Right lobe of liver (tissue), 6 donors: ENCODE measurements at regions not wholly inside any gene's neighbourhood (a gene's known extent, or its start where the extent isn't known, plus 50 kb on each side); places are given as distances from the start of the nearest gene placed in this dataset.

ENCODE experiments used
- ATAC-seq, 4 donors: fragments of 200-7000 bp; cut with Tn5 transposase; one replicate each; pipeline ENCODE4 v1.9.1; 2020; ENCODE audit warnings: mild to moderate bottlenecking in 4 of 4, moderate library complexity in 4 of 4
- DNase-seq, 3 donors: peaks; one replicate each; pipeline ENCODE4 v3.0.0-alpha.2; 2020
- H3K27ac ChIP-seq, 3 donors: fragments of 200-600 bp; one replicate each; pipeline ENCODE4 v1.8.0; 2022
- H3K27me3 ChIP-seq, 2 donors: fragments of 200-600 bp; one replicate each; pipeline ENCODE4 v1.8.0; 2022
- H3K36me3 ChIP-seq, 4 donors: fragments of 200-600 bp; sonication (generic) in 1 of 4; one replicate each; pipeline versions ENCODE4 v1.5.1 to v1.8.0; 2017 to 2022; ENCODE audit warnings: control low read depth in 1 of 4
- H3K4me1 ChIP-seq, 4 donors: fragments of 200-600 bp; sonication (generic) in 1 of 4; one replicate each; pipeline versions ENCODE4 v1.5.1 to v1.8.0; 2017 to 2022; ENCODE audit warnings: control low read depth in 1 of 4
- H3K4me3 ChIP-seq, 3 donors: fragments of 200-600 bp; one replicate each; pipeline ENCODE4 v1.8.0; 2022
- H3K9me3 ChIP-seq, 4 donors: fragments of 200-600 bp; sonication (generic) in 1 of 4; one replicate each; pipeline versions ENCODE4 v1.5.1 to v1.8.0; 2017 to 2022; ENCODE audit warnings: control low read depth in 1 of 4
- CTCF ChIP-seq, 4 donors: fragments of 200-600 bp in 3 of 4; fragments of 450-650 bp in 1 of 4; IDR thresholded peaks; one replicate each; pipeline versions ENCODE4 v1.5.1 to v1.8.0; 2016 to 2022; ENCODE audit warnings: antibody characterized with exemption in 4 of 4, mild to moderate bottlenecking in 2 of 4
- POLR2A ChIP-seq: fragments of 450-650 bp; IDR thresholded peaks from one replicate; pipeline ENCODE4 v1.6.1; 2017; ENCODE audit warnings: antibody characterized with exemption, mild to moderate bottlenecking
- WGBS: methylation state at CpG from one replicate; pipeline ENCODE4 v1.1.6; 2018; ENCODE audit warnings: low coverage, low lambda C conversion rate; ENCODE audit not compliant: insufficient coverage; ENCODE audit errors: missing lambda C conversion rate; 5-methylcytosine and 5-hydroxymethylcytosine counted together
- intact Hi-C, 2 donors: fragments of 100-400 bp; cut with DNase I; formaldehyde crosslinking; loops; one replicate each; pipeline versions ENCODE4 v1.11.2 to v1.14.1; 2022
- donor health status: DM: no; HTN: yes; CAD: no.
- donor health status: DM: no; HTN: no; CAD: no.
- donor health status: DM: no; HTN: no; CAD: no.
- donor health status: DM: no; HTN: yes; CAD: no.
- donor health status: DM: no; HTN: yes; CAD: no.

- no peak overlapping the region for H3K27ac ChIP-seq
- no peaks in the 10 kb centered on the region for H3K9me3 ChIP-seq
- peak in 1 of 3 donors; percentile 17 for DNase-seq
- no peaks in the 10 kb centered on the region for H3K36me3 ChIP-seq
- peak in 3 of 4 donors; percentile 13 to 48 (median 29) for ATAC-seq
- TF ChIP-seq CTCF (IDR thresholded peaks at IDR 0.05) (no peak), POLR2A (no peak)
- 34% methylated on average over 8 of the region's 24 CpGs for WGBS
- no peak overlapping the region for H3K4me3 ChIP-seq
- no peaks in the 10 kb centered on the region for H3K4me1 ChIP-seq
- intact Hi-C loops, result no loop called here
- no peaks in the 10 kb centered on the region for H3K27me3 ChIP-seq
These were observed 69.1 kb upstream of the GALNT9 start for GRCh38 chr12:132398386-132398991.

- no peaks in the 10 kb centered on the region for H3K9me3 ChIP-seq
- no peaks in the 10 kb centered on the region for H3K4me1 ChIP-seq
- no peaks in the 10 kb centered on the region for H3K36me3 ChIP-seq
- H3K4me3 ChIP-seq, result no peak overlapping the region
- ATAC-seq (no peak), DNase-seq (peak in 1 of 3 donors; percentile 13)
- intact Hi-C loops, result no loop called here
- H3K27me3 ChIP-seq, result no peaks in the 10 kb centered on the region
- WGBS, result 43% methylated on average over 6 of the region's 14 CpGs
- TF ChIP-seq POLR2A, result no peak
- TF ChIP-seq CTCF (IDR thresholded peaks at IDR 0.05), result no peak
- H3K27ac ChIP-seq, result no peak overlapping the region
These were observed 68.6 kb upstream of the GALNT9 start for GRCh38 chr12:132397934-132398385.

GRCh38 chr12:132397152-132397933 is 68.0 kb upstream of the GALNT9 start:
- Histone ChIP-seq H3K27ac (no peak overlapping the region), H3K27me3 (no peaks in the 10 kb centered on the region), H3K4me1 (no peaks in the 10 kb centered on the region), H3K36me3 (no peaks in the 10 kb centered on the region), H3K9me3 (no peaks in the 10 kb centered on the region), H3K4me3 (no peak overlapping the region)
- 29% methylated on average over 31 of the region's 39 CpGs for WGBS
- no peak for TF ChIP-seq POLR2A
- no peak for TF ChIP-seq CTCF (IDR thresholded peaks at IDR 0.05)
- DNase-seq (peak in 1 of 3 donors; percentile 13), ATAC-seq (no peak)
- intact Hi-C loops, result no loop called here

GRCh38 chr12:132396657-132397056 is 67.3 kb upstream of the GALNT9 start:
- no peaks in the 10 kb centered on the region for H3K36me3 ChIP-seq
- H3K9me3 ChIP-seq, result no peaks in the 10 kb centered on the region
- DNase-seq (no peak), ATAC-seq (no peak)
- intact Hi-C loops, result no loop called here
- TF ChIP-seq POLR2A, result no peak
- TF ChIP-seq CTCF (IDR thresholded peaks at IDR 0.05), result no peak
- H3K27me3 ChIP-seq, result no peaks in the 10 kb centered on the region
- 73% methylated on average over 15 of the region's 16 CpGs for WGBS
- H3K4me1 ChIP-seq, result no peaks in the 10 kb centered on the region
- no peak overlapping the region for H3K4me3 ChIP-seq
- no peak overlapping the region for H3K27ac ChIP-seq
